Testis (tissue), 2 donors: ENCODE measurements at regions not wholly inside any gene's neighbourhood (a gene's known extent, or its start where the extent isn't known, plus 50 kb on each side); places are given as distances from the start of the nearest gene placed in this dataset.

Experiments used
- CTCF ChIP-seq, 3 experiments: fragments of 450-650 bp in 2 of 3; fragments of 200-600 bp in 1 of 3; sonication (generic) in 1 of 3; IDR thresholded peaks; one replicate each; pipeline ENCODE4 v1.5.1; 2016 to 2019; ENCODE audit warnings: antibody characterized with exemption in 3 of 3, mild to moderate bottlenecking in 2 of 3, moderate library complexity in 1 of 3
- POLR2A ChIP-seq: fragments of 450-650 bp; IDR thresholded peaks from one replicate; pipeline ENCODE4 v1.6.1; 2017; ENCODE audit warnings: antibody characterized with exemption, mild to moderate bottlenecking, moderate library complexity

- TF ChIP-seq CTCF (IDR thresholded peaks at IDR 0.05) = no peak
- TF ChIP-seq POLR2A = no peak
These were observed 97.5 kb upstream of the CXCR4 start for GRCh38 chr2:136215449-136215848.
